Rectal smooth muscle tissue (tissue), 1 donor: ENCODE measurements at regions not wholly inside any gene's neighbourhood (a gene's known extent, or its start where the extent isn't known, plus 50 kb on each side); places are given as distances from the start of the nearest gene placed in this dataset.
A peak's percentile ranks its signal among the peaks of the same experiment; 100 is the strongest.

Source experiments
- H3K27ac ChIP-seq: one replicate; pipeline ENCODE4 v1.7.0; 2013; ENCODE audit warnings: low read depth, low read length, inconsistent platforms
- H3K27me3 ChIP-seq: one replicate; pipeline ENCODE4 v1.7.0; 2013; ENCODE audit warnings: low read length; ENCODE audit not compliant: control insufficient read depth, insufficient read depth
- H3K36me3 ChIP-seq: one replicate; pipeline ENCODE4 v1.7.0; 2013; ENCODE audit warnings: low read length; ENCODE audit not compliant: control insufficient read depth, insufficient read depth
- H3K4me1 ChIP-seq: one replicate; pipeline ENCODE4 v1.7.0; 2013; ENCODE audit warnings: low read length; ENCODE audit not compliant: control insufficient read depth, insufficient read depth
- H3K4me3 ChIP-seq: one replicate; pipeline ENCODE4 v1.7.0; 2013; ENCODE audit warnings: low read length
- H3K9ac ChIP-seq: one replicate; pipeline ENCODE4 v1.7.0; 2013; ENCODE audit warnings: low read length

GRCh38 chr2:217293046-217293445 lies 433.2 kb upstream of the TNP1 start:
- Histone ChIP-seq H3K36me3 (no peaks in the 10 kb centered on the region), H3K9ac (no peak overlapping the region), H3K27ac (no peak overlapping the region), H3K27me3 (no peaks in the 10 kb centered on the region), H3K4me3 (no peak overlapping the region), H3K4me1 (peaks cover 8% of the 10 kb centered on the region)

- Histone ChIP-seq H3K27ac (no peak overlapping the region), H3K4me3 (no peak overlapping the region), H3K4me1 (peaks cover 8% of the 10 kb centered on the region), H3K9ac (no peak overlapping the region), H3K36me3 (no peaks in the 10 kb centered on the region), H3K27me3 (no peaks in the 10 kb centered on the region)
Measured at GRCh38 chr2:217291259-217291658, 431.4 kb upstream of the TNP1 start.

- Histone ChIP-seq H3K4me3 (no peak overlapping the region), H3K9ac (no peak overlapping the region), H3K27me3 (no peaks in the 10 kb centered on the region), H3K27ac (peak overlapping the region; percentile 57), H3K36me3 (no peaks in the 10 kb centered on the region), H3K4me1 (peaks cover 8% of the 10 kb centered on the region)
Measured at GRCh38 chr2:217290467-217290866, 430.6 kb upstream of the TNP1 start.

- Histone ChIP-seq H3K4me3 (no peak overlapping the region), H3K27ac (peak overlapping the region; percentile 61)
Measured at GRCh38 chr2:217289907-217290280, 430.0 kb upstream of the TNP1 start.

GRCh38 chr2:217289177-217289906 lies 429.5 kb upstream of the TNP1 start:
- no peak overlapping the region for H3K9ac ChIP-seq
- no peaks in the 10 kb centered on the region for H3K36me3 ChIP-seq
- H3K4me3 ChIP-seq: no peak overlapping the region
- H3K4me1 ChIP-seq: peaks cover 8% of the 10 kb centered on the region
- no peaks in the 10 kb centered on the region for H3K27me3 ChIP-seq
- H3K27ac ChIP-seq: peak overlapping the region; percentile 61

More at GRCh38 chr2:217289907-217290280, 430.0 kb upstream of the TNP1 start:
- Histone ChIP-seq H3K27me3 (no peaks in the 10 kb centered on the region), H3K36me3 (no peaks in the 10 kb centered on the region), H3K9ac (no peak overlapping the region), H3K4me1 (peaks cover 8% of the 10 kb centered on the region)

GRCh38 chr2:217288472-217289063 lies 428.7 kb upstream of the TNP1 start:
- H3K4me3 ChIP-seq: no peak overlapping the region
- no peak overlapping the region for H3K27ac ChIP-seq

GRCh38 chr2:217286833-217287232 lies 427.0 kb upstream of the TNP1 start:
- Histone ChIP-seq H3K4me1 (peaks cover 8% of the 10 kb centered on the region), H3K36me3 (no peaks in the 10 kb centered on the region), H3K4me3 (no peak overlapping the region), H3K27me3 (no peaks in the 10 kb centered on the region), H3K9ac (no peak overlapping the region), H3K27ac (no peak overlapping the region)

More at GRCh38 chr2:217288472-217289063, 428.7 kb upstream of the TNP1 start:
- Histone ChIP-seq H3K27me3 (no peaks in the 10 kb centered on the region), H3K4me1 (peaks cover 8% of the 10 kb centered on the region), H3K36me3 (no peaks in the 10 kb centered on the region), H3K9ac (no peak overlapping the region)

- H3K9ac ChIP-seq: no peak overlapping the region
- peaks cover 8% of the 10 kb centered on the region for H3K4me1 ChIP-seq
- no peaks in the 10 kb centered on the region for H3K27me3 ChIP-seq
- H3K36me3 ChIP-seq: no peaks in the 10 kb centered on the region
- no peak overlapping the region for H3K27ac ChIP-seq
- no peak overlapping the region for H3K4me3 ChIP-seq
Measured at GRCh38 chr2:217285926-217286325, 426.1 kb upstream of the TNP1 start.

GRCh38 chr2:217283460-217283859 lies 423.6 kb upstream of the TNP1 start:
- Histone ChIP-seq H3K9ac (no peak overlapping the region), H3K4me3 (no peak overlapping the region), H3K4me1 (peaks cover 3% of the 10 kb centered on the region), H3K27ac (no peak overlapping the region), H3K36me3 (no peaks in the 10 kb centered on the region), H3K27me3 (no peaks in the 10 kb centered on the region)

- no peak overlapping the region for H3K27ac ChIP-seq
- no peak overlapping the region for H3K9ac ChIP-seq
- H3K27me3 ChIP-seq: no peaks in the 10 kb centered on the region
- H3K4me1 ChIP-seq: peaks cover 10% of the 10 kb centered on the region
- H3K4me3 ChIP-seq: no peak overlapping the region
- H3K36me3 ChIP-seq: no peaks in the 10 kb centered on the region
Measured at GRCh38 chr2:217282531-217282930, 422.7 kb upstream of the TNP1 start.

GRCh38 chr2:217279556-217279955 lies 419.7 kb upstream of the TNP1 start:
- H3K27ac ChIP-seq: peak overlapping the region; percentile 27

GRCh38 chr2:217279140-217279539 lies 419.3 kb upstream of the TNP1 start:
- H3K4me1 ChIP-seq: peaks cover 18% of the 10 kb centered on the region
- H3K9ac ChIP-seq: no peak overlapping the region
- H3K27me3 ChIP-seq: no peaks in the 10 kb centered on the region
- no peaks in the 10 kb centered on the region for H3K36me3 ChIP-seq
- peak overlapping the region; percentile 27 for H3K27ac ChIP-seq
- H3K4me3 ChIP-seq: no peak overlapping the region

More at GRCh38 chr2:217279556-217279955, 419.7 kb upstream of the TNP1 start:
- Histone ChIP-seq H3K4me1 (peaks cover 15% of the 10 kb centered on the region), H3K27me3 (no peaks in the 10 kb centered on the region), H3K9ac (no peak overlapping the region), H3K4me3 (no peak overlapping the region), H3K36me3 (no peaks in the 10 kb centered on the region)
